GM18511 (cell line): ENCODE measurements at regions not wholly inside any gene's neighbourhood (a gene's known extent, or its start where the extent isn't known, plus 50 kb on each side); places are given as distances from the start of the nearest gene placed in this dataset.

Experiments used
- ATAC-seq: cut with Tn5 transposase; IDR thresholded peaks from one replicate; pipeline ENCODE4 v1.9.1; 2021; ENCODE audit warnings: mild to moderate bottlenecking, moderate library complexity; ENCODE audit not compliant: unreplicated experiment

DNA sequence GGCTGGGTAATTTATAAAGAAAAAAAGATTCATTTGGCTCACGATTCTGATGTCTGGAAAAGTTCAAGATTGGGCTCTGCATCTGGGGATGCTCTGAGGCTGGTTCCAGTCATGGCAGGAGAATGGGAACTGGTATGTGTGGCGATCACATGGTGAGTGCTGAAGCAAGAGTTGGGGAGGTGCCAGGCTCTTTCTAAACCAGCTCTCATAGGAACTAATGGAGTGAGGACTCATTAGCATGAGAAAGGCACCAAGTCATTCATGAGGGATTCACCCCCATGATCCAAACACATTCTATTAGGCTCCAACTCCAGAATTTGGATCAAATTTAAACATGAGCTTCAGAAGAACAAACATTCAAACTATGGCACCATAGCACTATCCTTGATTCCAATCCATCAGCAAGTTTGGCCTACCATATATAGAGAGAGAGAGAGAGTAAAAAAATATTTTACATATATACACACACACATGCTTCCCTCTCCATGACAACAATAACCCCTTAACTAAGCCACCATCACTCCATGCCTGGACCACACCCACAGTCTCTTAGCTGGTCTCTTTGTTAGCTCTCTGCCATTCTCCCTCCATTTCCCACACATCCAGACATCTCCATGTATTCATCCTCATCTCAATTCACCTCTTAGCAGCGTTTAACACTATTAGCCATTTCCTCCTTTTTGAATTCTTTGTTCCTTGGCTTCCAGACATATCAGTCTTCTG lies 57.9 kb downstream of the NPY start:
- ATAC-seq, result no peak

DNA sequence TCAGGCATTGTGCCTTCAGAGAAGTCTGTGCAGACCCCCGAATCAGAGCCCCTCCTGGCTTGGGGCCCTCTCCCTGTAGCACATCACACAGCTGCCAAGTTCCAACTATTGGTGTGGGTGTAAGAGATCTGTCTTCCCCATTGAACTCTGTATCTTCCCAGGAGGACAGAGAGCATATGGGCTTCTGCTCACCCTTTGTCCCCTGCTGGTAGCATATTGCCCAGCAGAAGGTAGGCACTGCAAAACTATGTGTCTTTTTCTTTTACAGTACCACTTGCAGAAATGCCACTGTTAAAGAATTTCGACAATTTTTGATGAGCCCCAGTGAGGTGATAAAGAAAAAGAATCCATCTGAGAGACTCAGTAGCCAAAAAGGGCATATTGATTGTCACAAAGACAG lies 59.6 kb downstream of the NPY start:
- ATAC-seq, result no peak

DNA sequence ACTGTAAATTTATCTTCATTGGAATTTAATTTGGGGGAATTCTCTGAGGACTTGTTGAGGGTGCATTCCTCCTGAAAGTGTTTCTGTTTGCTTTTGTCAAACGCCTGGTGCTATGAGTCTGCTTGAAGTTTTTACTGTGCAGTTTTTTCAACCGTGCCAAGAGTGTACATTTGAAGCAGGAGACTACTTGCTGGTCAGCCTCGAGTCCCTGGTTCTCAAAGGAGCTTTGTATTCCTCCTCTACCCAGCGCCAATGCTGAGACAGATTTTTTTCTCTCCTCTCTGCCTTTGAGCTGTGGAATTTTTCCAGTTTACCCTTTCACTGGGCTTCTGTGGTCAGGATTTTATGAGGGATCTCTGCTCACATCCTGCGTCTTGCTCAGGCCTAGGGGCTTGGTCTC lies 62.1 kb downstream of the NPY start:
- ATAC-seq, result no peak

DNA sequence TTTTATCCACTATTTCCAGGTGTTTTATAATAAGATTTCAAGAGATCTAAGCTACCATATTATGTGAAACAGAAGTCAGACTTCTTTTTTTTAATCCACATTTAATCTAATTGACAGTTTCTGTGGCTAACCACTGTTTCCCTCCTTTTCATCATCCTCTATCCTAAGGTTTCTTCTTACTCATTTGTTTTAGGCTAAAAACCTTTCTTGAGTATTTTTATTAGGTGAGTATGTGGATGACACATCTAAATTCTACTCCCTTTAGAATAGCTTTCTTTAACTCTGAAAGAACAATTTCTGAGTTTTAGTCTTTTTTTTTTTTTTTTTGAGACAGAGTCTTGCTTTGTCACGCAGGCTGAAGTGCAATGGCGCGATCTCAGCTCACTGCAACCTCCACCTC lies 62.7 kb downstream of the NPY start:
- no peak for ATAC-seq

DNA sequence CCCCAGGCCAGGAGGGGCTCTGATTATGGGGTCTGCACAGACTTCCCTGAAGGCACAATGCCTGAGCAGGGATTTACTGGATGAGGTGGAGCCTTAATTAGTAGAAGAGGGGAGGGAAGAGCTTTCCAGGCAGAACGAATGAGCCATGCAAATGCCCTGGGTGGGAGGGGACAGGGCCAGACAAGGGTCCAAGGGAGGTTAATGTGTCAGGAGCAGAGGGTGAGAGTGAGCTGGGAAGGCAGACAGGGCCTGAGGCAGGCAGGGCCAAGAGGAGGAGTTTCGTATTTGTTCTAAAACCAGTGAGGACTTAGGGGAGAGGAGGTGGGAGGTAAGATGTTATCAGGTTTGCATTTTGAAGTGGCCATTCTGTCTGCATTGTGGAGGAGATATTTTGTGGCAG lies 65.3 kb downstream of the NPY start:
- no peak for ATAC-seq

DNA sequence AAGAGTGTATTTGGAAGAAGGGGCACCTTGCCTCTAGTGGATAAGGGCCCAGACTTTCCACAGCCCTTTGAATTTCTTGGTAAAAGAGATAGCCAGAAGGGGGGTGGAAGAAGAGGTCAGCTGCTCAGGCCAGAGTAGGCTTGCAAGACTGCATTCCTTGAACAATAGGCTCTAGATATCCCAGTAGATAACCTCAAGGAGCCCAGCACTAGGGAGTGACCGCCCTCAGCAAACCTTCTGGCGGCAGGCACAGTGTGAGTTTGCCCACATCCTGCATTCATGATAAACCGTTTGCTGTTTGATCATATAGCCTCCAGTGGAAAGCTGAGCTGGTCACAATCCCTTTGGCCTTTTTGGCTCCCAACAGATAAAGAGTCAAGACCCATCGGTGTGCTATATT lies 70.5 kb downstream of the NPY start:
- ATAC-seq, result no peak

DNA sequence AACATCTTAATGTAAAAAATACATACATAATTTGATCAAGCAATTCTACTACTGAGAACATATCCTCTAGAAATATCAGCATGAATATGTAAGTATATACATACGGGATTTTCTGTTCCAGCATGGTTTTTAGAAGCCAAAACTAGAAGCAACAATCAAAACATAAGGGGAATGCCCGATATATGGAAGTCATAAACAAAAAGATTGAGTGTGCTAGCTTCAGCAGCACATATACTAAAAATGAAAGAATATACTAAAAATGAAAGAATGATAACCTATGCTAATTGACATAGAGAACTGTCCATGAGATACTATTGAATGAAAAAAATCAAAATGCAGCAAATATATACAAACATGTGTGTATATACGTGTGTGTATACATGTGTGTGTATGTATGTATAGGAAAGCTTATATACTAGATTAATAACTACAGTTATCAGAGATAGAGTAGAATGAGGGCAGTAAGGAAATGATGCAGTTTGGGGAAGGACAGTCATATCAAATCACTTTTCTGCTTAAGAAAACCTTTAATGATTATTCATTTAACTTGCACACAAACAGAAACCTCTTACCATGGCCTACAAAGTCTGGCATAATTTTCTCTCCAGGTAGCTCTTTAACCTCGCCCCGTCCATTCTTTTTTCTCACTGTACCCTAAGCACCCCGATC lies 72.9 kb downstream of the NPY start:
- no peak for ATAC-seq

DNA sequence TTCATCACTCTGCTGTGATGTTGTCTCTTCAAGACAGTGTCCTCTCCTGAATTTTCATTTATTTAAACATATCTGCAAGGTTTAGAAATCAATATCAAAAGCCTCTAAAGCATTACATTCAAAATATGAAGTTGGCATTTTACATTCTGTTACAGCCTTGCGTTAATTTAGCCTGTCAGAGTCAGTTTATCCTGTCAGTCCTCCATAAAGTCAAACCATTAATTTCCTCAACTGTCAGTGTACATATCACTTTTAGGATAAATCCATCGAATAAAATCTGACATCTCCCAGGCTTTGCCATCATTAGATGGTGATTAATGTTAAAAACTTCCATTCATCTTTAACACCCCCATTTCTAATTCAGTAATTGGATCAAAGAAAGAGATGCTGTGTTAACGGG lies 77.0 kb downstream of the NPY start:
- no peak for ATAC-seq

DNA sequence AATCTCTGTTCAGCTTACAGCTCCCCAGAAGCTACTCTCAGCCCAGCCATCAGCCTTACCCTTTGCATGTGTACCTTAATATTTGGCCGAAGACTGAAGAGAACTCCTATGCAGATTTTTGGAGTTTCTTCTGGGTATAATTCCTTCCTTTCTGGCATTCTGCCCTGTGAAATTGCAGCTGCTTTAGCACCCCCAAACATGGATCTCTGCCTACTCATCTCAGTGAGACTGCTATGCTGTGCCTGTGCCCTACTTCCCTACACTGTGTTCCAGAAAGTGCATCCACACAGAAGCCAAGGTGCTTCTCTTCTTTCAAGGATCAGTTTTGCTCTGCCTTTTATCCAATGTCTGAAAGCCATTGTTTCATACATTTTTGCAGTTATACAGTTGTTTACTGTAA lies 81.6 kb downstream of the NPY start:
- no peak for ATAC-seq

DNA sequence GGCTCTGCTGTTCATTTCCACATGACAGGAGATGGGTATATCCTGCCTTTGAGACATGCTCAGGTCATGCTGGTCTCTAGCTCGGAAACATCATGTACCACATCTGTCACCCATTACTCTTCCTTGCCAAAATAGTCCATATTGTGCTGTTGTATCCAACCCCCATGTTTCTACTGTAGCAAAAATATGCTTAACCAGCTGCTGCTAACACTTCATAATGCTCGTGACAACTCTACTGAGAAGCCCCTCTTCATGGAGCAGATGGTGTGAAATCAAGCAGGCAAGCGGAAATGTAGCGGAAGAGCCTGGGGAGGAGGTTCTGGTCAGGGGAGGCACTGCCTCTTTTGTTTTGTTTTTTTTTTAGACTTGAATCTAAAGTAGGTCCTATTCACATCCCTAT lies 82.9 kb downstream of the NPY start:
- no peak for ATAC-seq

DNA sequence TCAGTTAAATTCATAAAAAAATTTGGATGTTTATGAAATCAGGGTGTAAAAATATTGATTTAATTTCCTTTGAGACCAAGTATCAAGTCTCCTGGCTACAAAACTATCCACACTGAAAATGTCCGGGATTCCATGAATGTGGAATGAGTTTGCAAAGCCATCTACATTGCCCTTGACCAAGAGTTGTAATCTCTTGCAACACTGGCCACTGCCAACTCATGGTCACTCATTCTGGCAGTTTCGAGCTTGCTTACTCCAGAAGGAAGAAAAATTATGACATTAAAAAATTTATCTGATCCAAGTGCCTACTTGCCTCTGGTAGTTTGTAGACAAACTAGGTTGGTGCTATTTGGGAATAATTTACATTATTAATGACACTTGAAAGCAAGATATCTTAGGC lies 84.2 kb downstream of the NPY start:
- no peak for ATAC-seq

DNA sequence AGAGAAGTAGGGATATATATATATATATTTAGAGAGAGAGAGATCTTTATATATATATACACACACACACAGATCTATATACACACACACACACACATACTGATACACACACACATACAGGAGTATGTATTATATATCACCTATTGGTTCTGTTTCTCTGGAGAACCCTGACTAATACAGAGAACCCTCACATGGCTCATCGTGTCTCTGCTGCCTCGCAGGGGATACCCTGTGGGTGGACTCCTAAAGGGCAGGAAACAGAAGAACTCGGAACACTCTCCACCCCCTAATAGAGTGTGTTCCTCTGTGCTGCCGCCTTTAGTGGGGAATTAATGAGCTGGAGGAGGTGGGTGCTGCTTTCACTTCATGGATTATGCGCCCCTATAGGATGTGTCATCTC lies 86.6 kb downstream of the NPY start:
- no peak for ATAC-seq

DNA sequence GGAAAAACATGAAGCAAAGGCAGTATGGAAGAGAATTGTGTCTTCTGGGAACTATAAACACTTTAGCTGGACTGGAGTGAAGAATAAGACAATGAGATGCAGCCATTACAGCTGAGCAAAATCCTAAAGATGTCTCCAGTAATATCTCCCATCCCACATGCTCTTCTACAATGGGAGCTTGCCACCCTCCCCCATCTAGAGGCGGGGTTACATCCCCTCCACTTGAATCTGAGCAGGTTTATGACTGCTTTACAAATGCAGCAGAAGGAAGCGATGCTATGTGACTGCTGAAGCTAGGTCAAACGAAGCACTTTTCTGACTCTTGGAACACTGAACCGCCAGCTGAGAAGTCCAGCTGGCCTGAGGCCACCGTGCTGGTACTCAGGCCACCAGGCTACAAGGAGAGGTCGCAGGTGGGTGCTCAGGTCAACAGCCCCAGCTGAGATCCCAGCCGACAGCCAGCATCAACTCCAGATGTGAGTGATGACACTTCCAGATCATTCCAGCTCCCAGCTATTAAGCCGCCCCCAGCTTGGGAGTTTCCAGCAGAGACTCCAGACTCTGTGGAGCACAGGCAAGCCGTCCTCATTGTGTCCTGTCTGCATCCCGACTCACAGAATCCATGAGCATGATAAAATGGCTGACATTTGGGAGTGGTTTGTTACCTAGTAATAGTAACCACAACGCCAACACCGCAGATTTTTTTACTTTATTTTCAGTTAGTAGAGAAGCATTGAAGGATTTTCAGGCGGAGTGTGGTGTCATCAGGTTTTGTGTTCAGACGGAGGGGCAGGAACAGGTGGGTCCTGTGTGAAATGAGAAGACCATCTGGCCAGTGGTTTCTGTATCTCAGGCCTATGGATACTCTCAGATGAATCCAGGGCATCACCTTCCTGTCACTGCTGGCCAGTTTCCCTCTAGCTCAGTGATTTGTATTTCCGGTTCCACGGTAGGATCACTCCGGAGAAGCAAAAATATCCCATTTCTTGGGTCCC lies 89.3 kb downstream of the NPY start:
- no peak for ATAC-seq

DNA sequence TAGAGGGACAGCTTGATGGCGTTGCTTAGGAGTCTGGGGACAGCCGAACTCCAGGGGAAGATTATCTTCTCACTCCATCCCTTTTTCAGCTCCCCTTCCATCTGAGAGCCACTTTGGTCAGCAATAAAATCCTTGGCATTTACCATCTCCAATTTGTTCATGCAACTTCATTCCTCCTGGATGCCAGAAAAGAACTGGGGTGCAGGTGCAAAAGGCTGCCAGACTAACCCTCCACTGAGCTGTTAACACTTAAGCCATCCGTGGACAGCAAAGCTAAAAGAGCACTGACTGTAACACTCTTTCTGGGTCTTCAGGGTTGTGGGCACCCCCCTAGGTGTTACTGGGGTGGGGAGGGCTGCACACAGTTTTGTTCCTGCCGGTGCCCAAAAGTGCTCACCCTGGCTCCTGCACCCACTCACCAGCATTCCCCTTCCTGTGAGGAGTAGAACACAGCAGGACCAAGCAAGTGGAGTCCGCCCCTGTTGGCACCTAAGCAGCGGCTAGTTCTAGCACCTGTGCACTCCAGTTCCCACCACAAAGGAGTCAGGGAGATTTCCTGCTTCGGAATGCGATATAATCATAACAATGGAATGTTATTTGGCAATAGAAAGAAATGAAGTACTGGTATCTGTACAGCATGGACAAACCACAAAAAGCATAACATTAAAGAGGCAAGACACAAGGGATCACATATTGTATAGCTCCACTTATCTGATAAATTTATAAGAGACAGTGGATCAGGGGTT lies 95.1 kb downstream of the NPY start:
- no peak for ATAC-seq

DNA sequence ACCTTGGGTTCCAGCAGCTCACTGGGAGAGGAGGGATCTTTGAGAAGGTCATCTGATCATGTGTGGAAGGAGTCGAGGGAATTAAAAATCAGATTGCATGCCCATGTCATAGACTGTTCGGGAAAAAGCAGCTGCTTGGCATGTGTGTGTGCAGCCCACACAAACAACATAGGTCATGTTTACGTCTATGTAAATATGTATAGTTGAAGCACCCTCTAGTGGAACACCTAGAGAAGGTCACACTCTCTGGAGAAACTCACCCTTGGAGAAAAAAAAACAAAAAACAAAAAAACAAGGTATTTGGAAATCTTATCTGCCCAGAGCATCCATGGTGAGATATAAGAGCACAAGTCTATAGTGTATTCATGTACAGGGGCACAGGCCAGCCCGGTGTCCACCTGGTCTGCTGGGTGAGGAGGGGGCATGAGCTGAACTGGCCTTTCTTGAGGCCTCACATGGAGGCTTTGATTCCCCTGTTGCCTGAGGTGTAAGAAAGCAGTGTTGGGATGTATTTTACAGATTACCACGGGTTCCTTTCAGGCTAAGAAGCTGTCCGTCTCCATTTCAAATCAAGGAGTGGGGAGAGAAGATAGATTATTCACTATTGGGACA lies 98.0 kb downstream of the NPY start:
- peak; percentile 60 for ATAC-seq

DNA sequence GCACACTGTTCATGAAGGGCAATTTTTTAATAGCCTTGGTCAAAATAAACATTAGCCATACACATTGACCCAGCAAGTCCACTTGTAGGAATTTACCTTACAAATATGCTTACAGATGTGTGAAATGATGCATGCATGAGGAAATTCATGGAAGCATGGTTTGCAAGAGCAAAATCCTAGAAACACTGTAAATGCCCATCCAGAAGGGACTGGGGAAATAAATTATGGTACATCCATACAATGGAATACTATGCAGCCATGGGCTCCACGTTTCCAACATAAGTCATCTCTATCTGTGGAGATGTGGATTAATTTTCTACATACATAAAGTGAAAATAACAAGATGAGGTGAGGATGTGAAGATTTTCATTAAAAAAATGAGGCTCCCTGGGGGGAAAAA lies 99.1 kb downstream of the NPY start:
- ATAC-seq, result no peak

DNA sequence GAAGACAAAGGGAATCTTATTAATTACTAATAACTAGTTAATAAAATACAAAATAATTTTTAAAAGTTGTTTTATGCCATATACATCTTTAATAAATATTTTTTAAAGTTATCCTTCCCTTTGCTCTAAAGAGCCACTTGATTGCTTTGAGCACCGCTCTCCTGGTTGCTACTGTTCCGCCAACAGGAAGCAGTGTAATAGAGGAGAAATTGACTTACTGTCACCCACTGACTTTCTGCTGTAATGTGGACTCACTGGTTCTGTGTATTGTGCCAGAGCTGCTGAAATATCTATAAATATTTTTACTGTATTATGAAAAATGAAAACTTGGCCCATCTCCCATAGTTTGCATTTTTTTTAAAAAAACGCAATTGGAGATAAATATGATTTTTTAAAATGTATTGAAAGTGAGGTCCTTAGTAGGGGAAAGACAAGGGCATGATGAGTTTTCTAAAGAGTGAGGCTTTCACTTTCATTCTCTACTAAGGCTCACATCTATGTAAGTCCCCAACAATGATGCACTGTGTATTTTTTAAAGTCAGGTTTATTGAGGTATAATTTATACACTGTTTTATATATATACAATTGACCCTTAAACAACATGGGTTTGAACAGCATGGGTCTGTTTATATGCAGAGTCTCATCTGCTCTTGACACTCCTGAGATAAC lies 100.5 kb downstream of the NPY start:
- peak; percentile 73 for ATAC-seq

DNA sequence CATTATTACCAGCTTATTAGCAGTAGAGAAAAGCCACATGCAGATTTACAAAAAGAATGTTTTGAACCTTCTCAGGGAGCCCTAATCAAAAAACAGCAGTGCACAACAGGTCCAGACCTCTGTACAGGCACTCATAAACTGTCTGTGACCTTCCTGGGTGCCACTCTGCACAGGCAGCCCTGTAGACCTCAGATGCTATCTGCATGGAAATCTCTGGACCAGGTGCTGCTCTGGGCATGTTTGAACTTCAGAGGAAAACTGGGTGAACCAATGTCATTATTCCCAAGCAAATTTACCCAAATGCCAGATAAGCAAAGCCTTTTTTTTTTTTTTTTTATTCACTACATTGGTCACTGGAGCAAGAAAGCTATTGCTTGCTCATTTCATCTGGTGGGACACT lies 104.2 kb downstream of the NPY start:
- ATAC-seq, result no peak

DNA sequence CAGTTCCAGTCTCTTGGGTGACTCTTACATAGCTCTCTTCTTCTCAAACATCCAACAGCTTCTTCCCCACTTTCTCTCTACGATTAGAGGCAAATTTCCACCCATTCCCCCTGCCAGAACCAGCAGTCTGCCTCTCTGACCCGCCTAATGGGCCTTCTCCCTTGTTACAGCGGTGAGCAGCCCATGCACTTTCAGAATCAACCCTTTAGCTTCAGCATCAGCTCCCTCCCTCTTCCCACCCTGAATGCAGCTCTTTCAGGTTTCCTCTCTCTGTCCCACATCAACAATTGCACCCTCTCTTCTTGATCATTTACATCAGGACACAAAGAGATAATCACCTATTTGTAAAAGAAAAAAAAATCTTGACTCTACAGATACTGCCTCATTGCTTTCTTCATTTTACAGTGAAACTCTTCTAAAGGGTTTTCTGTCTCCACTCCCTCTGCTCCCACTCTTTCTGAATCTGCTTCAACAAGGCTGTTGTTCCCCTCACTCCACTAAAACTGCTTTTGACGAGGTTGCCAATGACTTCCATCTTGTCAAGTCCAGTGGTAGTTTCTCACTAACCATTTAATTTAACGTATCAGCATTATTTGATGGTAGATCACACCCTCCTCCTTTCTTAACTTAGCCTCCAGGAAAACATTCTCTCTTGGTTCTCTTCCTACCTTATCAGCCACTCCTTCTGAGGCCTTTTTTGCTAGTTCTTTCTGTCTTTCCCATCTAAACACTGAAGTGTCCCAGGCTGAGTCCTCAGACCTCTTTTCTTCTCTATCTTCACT lies 106.6 kb downstream of the NPY start:
- no peak for ATAC-seq
